Limb (tissue), 2 donors: ENCODE measurements at regions not wholly inside any gene's neighbourhood (a gene's known extent, or its start where the extent isn't known, plus 50 kb on each side); places are given as distances from the start of the nearest gene placed in this dataset.

Source experiments
- DNase-seq, 2 donors: peaks; one replicate each; pipeline ENCODE4 v3.0.0-alpha.2; 2016; ENCODE audit errors: extremely low spot score in 2 of 2

- DNase-seq: no peak
These were observed 396.8 kb downstream of the NUAK1 start for GRCh38 chr12:105741786-105742566.

GRCh38 chr12:105742567-105742874 is 396.2 kb downstream of the NUAK1 start:
- no peak for DNase-seq

GRCh38 chr12:105744371-105745058 is 394.2 kb downstream of the NUAK1 start:
- no peak for DNase-seq

GRCh38 chr12:105745811-105746210 is 392.9 kb downstream of the NUAK1 start:
- DNase-seq: no peak

- peak; percentile 53 to 71 for DNase-seq
These were observed 389.8 kb downstream of the NUAK1 start for GRCh38 chr12:105748806-105749600.

GRCh38 chr12:105750096-105750495 is 388.7 kb downstream of the NUAK1 start:
- no peak for DNase-seq

GRCh38 chr12:105754313-105754712 is 384.4 kb downstream of the NUAK1 start:
- DNase-seq: no peak

GRCh38 chr12:105756961-105757360 is 381.8 kb downstream of the NUAK1 start:
- no peak for DNase-seq

GRCh38 chr12:105759149-105759548 is 379.6 kb downstream of the NUAK1 start:
- DNase-seq: no peak

- DNase-seq: no peak
These were observed 377.7 kb downstream of the NUAK1 start for GRCh38 chr12:105761075-105761474.

- no peak for DNase-seq
These were observed 374.4 kb downstream of the NUAK1 start for GRCh38 chr12:105764216-105764835.

- DNase-seq: no peak
These were observed 373.4 kb downstream of the NUAK1 start for GRCh38 chr12:105765053-105766014.

GRCh38 chr12:105766029-105766428 is 372.7 kb downstream of the NUAK1 start:
- no peak for DNase-seq

GRCh38 chr12:105769486-105769885 is 369.3 kb downstream of the NUAK1 start:
- no peak for DNase-seq

GRCh38 chr12:105773471-105773870 is 365.3 kb downstream of the NUAK1 start:
- no peak for DNase-seq

GRCh38 chr12:105774037-105774436 is 364.7 kb downstream of the NUAK1 start:
- DNase-seq: no peak

GRCh38 chr12:105775343-105775742 is 363.4 kb downstream of the NUAK1 start:
- DNase-seq: no peak

- peak in 1 of 2 donors; percentile 32 for DNase-seq
These were observed 354.5 kb downstream of the NUAK1 start for GRCh38 chr12:105783983-105784947.

- no peak for DNase-seq
These were observed 345.3 kb downstream of the NUAK1 start for GRCh38 chr12:105793421-105793820.
